ENCODE measurements at regions not wholly inside any gene's neighbourhood (a gene's known extent, or its start where the extent isn't known, plus 50 kb on each side); places are given as distances from the start of the nearest gene placed in this dataset.

GRCh38 chr17:83160443-83161297 is 81.3 kb downstream of the METRNL start (continued):
- no peak for TF ChIP-seq CTCF (IDR thresholded peaks at IDR 0.05; ENCODE audit: control extremely low read depth in 1 of 3, insufficient read depth in 1 of 3, low read depth in 1 of 3, low read length in 3 of 3)
- TF ChIP-seq EZH2 (IDR thresholded peaks at IDR 0.05; ENCODE audit: low read depth, low read length, severe bottlenecking), result no peak
- TF ChIP-seq FOSL1 (IDR thresholded peaks at IDR 0.05; ENCODE audit: insufficient read depth, low read depth, low read length), result no peak
- TF ChIP-seq EP300 (IDR thresholded peaks at IDR 0.05; ENCODE audit: borderline replicate concordance in 1 of 2, low read depth in 2 of 2, low read length in 2 of 2), result no peak
